Effector memory CD8-positive, alpha-beta T cell (primary cell): ENCODE measurements at regions not wholly inside any gene's neighbourhood (a gene's known extent, or its start where the extent isn't known, plus 50 kb on each side); places are given as distances from the start of the nearest gene placed in this dataset.

Experiments used
- ATAC-seq: fragments of 150-1000 bp; cut with Tn5 transposase; replicated peaks from 2 replicates; pipeline ENCODE4 v1.10.0; 2021; ENCODE audit warnings: mild to moderate bottlenecking, moderate library complexity
- DNase-seq, 3 experiments: peaks; one replicate each; pipeline ENCODE4 v3.0.0; 2021
- H3K27ac Mint-ChIP-seq, 2 donors: one replicate each; pipeline ENCODE4 v1.8.0; 2022; ENCODE audit warnings: mild to moderate bottlenecking in 2 of 2, mixed read lengths in 2 of 2, moderate library complexity in 2 of 2
- H3K27me3 Mint-ChIP-seq, 2 donors: one replicate each; pipeline ENCODE4 v1.8.0; 2022; ENCODE audit warnings: mixed read lengths in 2 of 2
- H3K36me3 Mint-ChIP-seq: one replicate; pipeline ENCODE4 v1.8.0; 2022; ENCODE audit warnings: mild to moderate bottlenecking, moderate library complexity, mixed read lengths; ENCODE audit not compliant: insufficient read depth
- H3K4me1 Mint-ChIP-seq, 2 donors: one replicate each; pipeline ENCODE4 v1.8.0; 2022; ENCODE audit warnings: low read depth in 2 of 2, mixed read lengths in 2 of 2
- H3K4me3 Mint-ChIP-seq, 2 donors: one replicate each; pipeline ENCODE4 v1.8.0; 2022; ENCODE audit warnings: mild to moderate bottlenecking in 2 of 2, mixed read lengths in 2 of 2, moderate library complexity in 2 of 2
- H3K9me3 Mint-ChIP-seq, 2 donors: one replicate each; pipeline ENCODE4 v1.8.0; 2022; ENCODE audit warnings: mixed read lengths in 2 of 2

GRCh38 chr10:111539246-111539645 lies 462.4 kb downstream of the ADRA2A start:
- peaks cover 0 to 28% of the 10 kb centered on the region in 2 donors for H3K27me3 Mint-ChIP-seq
- DNase-seq, result no peak
- no peak overlapping the region for H3K4me3 Mint-ChIP-seq
- H3K9me3 Mint-ChIP-seq, result no peaks in the 10 kb centered on the region
- no peak overlapping the region for H3K27ac Mint-ChIP-seq
- ATAC-seq, result no peak
- no peaks in the 10 kb centered on the region for H3K4me1 Mint-ChIP-seq
- no peaks in the 10 kb centered on the region for H3K36me3 Mint-ChIP-seq

GRCh38 chr10:111543854-111544253 lies 467.0 kb downstream of the ADRA2A start:
- no peak for DNase-seq
- ATAC-seq, result no peak
- Mint-ChIP-seq H3K4me1 (no peaks in the 10 kb centered on the region), H3K27me3 (peaks cover 0 to 13% of the 10 kb centered on the region in 2 donors), H3K36me3 (no peaks in the 10 kb centered on the region), H3K4me3 (no peak overlapping the region), H3K27ac (no peak overlapping the region), H3K9me3 (no peaks in the 10 kb centered on the region)

- Mint-ChIP-seq H3K4me3 (no peak overlapping the region), H3K9me3 (no peaks in the 10 kb centered on the region), H3K27me3 (no peaks in the 10 kb centered on the region), H3K27ac (no peak overlapping the region), H3K36me3 (no peaks in the 10 kb centered on the region), H3K4me1 (no peaks in the 10 kb centered on the region)
- ATAC-seq (no peak), DNase-seq (no peak)
These were observed 469.2 kb downstream of the ADRA2A start for GRCh38 chr10:111545861-111546605.

- no peak overlapping the region for H3K27ac Mint-ChIP-seq
- no peak overlapping the region for H3K4me3 Mint-ChIP-seq
- H3K4me1 Mint-ChIP-seq, result no peaks in the 10 kb centered on the region
- ATAC-seq (no peak), DNase-seq (no peak)
- H3K9me3 Mint-ChIP-seq, result no peaks in the 10 kb centered on the region
- no peaks in the 10 kb centered on the region for H3K27me3 Mint-ChIP-seq
- H3K36me3 Mint-ChIP-seq, result no peaks in the 10 kb centered on the region
These were observed 471.4 kb downstream of the ADRA2A start for GRCh38 chr10:111548084-111548726.

GRCh38 chr10:111551001-111551400 lies 474.2 kb downstream of the ADRA2A start:
- Mint-ChIP-seq H3K4me3 (no peak overlapping the region), H3K36me3 (no peaks in the 10 kb centered on the region), H3K27ac (no peak overlapping the region), H3K4me1 (no peaks in the 10 kb centered on the region), H3K9me3 (no peaks in the 10 kb centered on the region), H3K27me3 (no peaks in the 10 kb centered on the region)
- DNase-seq (no peak), ATAC-seq (no peak)

GRCh38 chr10:111556666-111557065 lies 479.8 kb downstream of the ADRA2A start:
- DNase-seq, result no peak
- H3K4me3 Mint-ChIP-seq, result no peak overlapping the region
- no peak for ATAC-seq
- H3K4me1 Mint-ChIP-seq, result no peaks in the 10 kb centered on the region
- no peak overlapping the region for H3K27ac Mint-ChIP-seq
- H3K27me3 Mint-ChIP-seq, result peaks cover 3 to 7% of the 10 kb centered on the region in 2 donors
- H3K36me3 Mint-ChIP-seq, result no peaks in the 10 kb centered on the region
- no peaks in the 10 kb centered on the region for H3K9me3 Mint-ChIP-seq

- no peak for DNase-seq
- no peaks in the 10 kb centered on the region for H3K9me3 Mint-ChIP-seq
- H3K4me3 Mint-ChIP-seq, result no peak overlapping the region
- no peaks in the 10 kb centered on the region for H3K36me3 Mint-ChIP-seq
- H3K4me1 Mint-ChIP-seq, result no peaks in the 10 kb centered on the region
- H3K27me3 Mint-ChIP-seq, result peaks cover 7 to 16% of the 10 kb centered on the region in 2 donors
- no peak for ATAC-seq
- H3K27ac Mint-ChIP-seq, result no peak overlapping the region
These were observed 481.4 kb downstream of the ADRA2A start for GRCh38 chr10:111558211-111558610.

- Mint-ChIP-seq H3K36me3 (no peaks in the 10 kb centered on the region), H3K9me3 (no peaks in the 10 kb centered on the region), H3K27ac (no peak overlapping the region), H3K4me3 (no peak overlapping the region), H3K27me3 (peaks cover 7 to 23% of the 10 kb centered on the region in 2 donors), H3K4me1 (no peaks in the 10 kb centered on the region)
- no peak for ATAC-seq
- no peak for DNase-seq
These were observed 483.2 kb downstream of the ADRA2A start for GRCh38 chr10:111560027-111560426.

- Mint-ChIP-seq H3K27ac (no peak overlapping the region), H3K36me3 (no peaks in the 10 kb centered on the region), H3K4me3 (no peak overlapping the region), H3K9me3 (no peaks in the 10 kb centered on the region), H3K27me3 (peaks cover 7 to 23% of the 10 kb centered on the region in 2 donors), H3K4me1 (no peaks in the 10 kb centered on the region)
- no peak for ATAC-seq
- DNase-seq, result no peak
These were observed 484.3 kb downstream of the ADRA2A start for GRCh38 chr10:111561124-111561523.

- no peaks in the 10 kb centered on the region for H3K9me3 Mint-ChIP-seq
- H3K4me3 Mint-ChIP-seq, result no peak overlapping the region
- no peaks in the 10 kb centered on the region for H3K4me1 Mint-ChIP-seq
- H3K27ac Mint-ChIP-seq, result no peak overlapping the region
- peaks cover 0 to 29% of the 10 kb centered on the region in 2 donors for H3K27me3 Mint-ChIP-seq
- ATAC-seq (no peak), DNase-seq (no peak)
- no peaks in the 10 kb centered on the region for H3K36me3 Mint-ChIP-seq
These were observed 488.7 kb downstream of the ADRA2A start for GRCh38 chr10:111565542-111565941.

GRCh38 chr10:111578076-111578475 lies 501.2 kb downstream of the ADRA2A start:
- Mint-ChIP-seq H3K4me1 (no peaks in the 10 kb centered on the region), H3K4me3 (no peak overlapping the region), H3K27me3 (peaks cover 18 to 19% of the 10 kb centered on the region in 2 donors), H3K36me3 (no peaks in the 10 kb centered on the region), H3K27ac (no peak overlapping the region), H3K9me3 (peaks cover 0 to 2% of the 10 kb centered on the region in 2 donors)
- DNase-seq (no peak), ATAC-seq (no peak)

GRCh38 chr10:111579473-111579872 lies 502.6 kb downstream of the ADRA2A start:
- Mint-ChIP-seq H3K27ac (no peak overlapping the region), H3K9me3 (peaks cover 0 to 2% of the 10 kb centered on the region in 2 donors), H3K27me3 (peaks cover 19% of the 10 kb centered on the region in 2 donors), H3K4me3 (no peak overlapping the region), H3K36me3 (no peaks in the 10 kb centered on the region), H3K4me1 (no peaks in the 10 kb centered on the region)
- DNase-seq (no peak), ATAC-seq (no peak)

GRCh38 chr10:111590703-111591102 lies 513.9 kb downstream of the ADRA2A start:
- H3K27me3 Mint-ChIP-seq, result no peaks in the 10 kb centered on the region
- H3K9me3 Mint-ChIP-seq, result no peaks in the 10 kb centered on the region
- ATAC-seq, result no peak
- no peak overlapping the region for H3K27ac Mint-ChIP-seq
- DNase-seq, result no peak
- H3K4me3 Mint-ChIP-seq, result no peak overlapping the region
- no peaks in the 10 kb centered on the region for H3K4me1 Mint-ChIP-seq
- H3K36me3 Mint-ChIP-seq, result no peaks in the 10 kb centered on the region

- no peaks in the 10 kb centered on the region for H3K9me3 Mint-ChIP-seq
- DNase-seq (no peak), ATAC-seq (no peak)
- no peak overlapping the region for H3K4me3 Mint-ChIP-seq
- no peaks in the 10 kb centered on the region for H3K4me1 Mint-ChIP-seq
- H3K27me3 Mint-ChIP-seq, result no peaks in the 10 kb centered on the region
- H3K36me3 Mint-ChIP-seq, result no peaks in the 10 kb centered on the region
- no peak overlapping the region for H3K27ac Mint-ChIP-seq
These were observed 516.7 kb downstream of the ADRA2A start for GRCh38 chr10:111593578-111593977.
